ENCODE measurements at regions not wholly inside any gene's neighbourhood (a gene's known extent, or its start where the extent isn't known, plus 50 kb on each side); places are given as distances from the start of the nearest gene placed in this dataset.
"Not testable (repeated sequence)": the region's sequence is repeated elsewhere in the genome, so short reads cannot be mapped to it uniquely, and the experiment has no call there.

DNA sequence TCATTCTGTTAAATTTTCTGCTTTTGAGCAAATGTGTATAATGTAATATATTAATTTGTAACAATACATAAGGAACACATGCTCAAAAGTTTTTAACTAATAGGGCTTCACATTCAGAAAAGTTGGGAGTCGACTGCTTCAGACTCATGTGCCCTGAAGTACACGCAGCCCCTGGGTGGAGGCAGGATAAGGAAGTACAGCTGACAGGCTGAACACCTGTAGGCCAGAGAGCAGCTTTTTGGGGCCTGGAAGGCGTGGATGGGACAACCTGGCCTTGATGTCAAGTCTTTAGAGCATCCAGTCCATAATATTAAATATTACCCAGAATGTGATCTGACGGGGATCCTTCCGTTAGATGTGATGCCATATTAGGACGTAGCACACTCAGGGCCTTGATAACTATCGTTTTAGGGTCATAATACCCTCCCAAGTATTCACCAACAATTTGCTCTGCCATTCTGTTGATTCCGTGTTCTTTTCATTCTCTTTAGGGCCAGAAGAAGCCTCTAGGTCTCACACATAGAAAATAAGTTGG, 485.2 kb downstream of the SIPA1L2 start:
- no peak overlapping the region for H3K4me3 ChIP-seq
- H3K36me3 ChIP-seq = no peaks in the 10 kb centered on the region
- no peaks in the 10 kb centered on the region for H3K4me1 ChIP-seq
- TF ChIP-seq, protein P1, sequence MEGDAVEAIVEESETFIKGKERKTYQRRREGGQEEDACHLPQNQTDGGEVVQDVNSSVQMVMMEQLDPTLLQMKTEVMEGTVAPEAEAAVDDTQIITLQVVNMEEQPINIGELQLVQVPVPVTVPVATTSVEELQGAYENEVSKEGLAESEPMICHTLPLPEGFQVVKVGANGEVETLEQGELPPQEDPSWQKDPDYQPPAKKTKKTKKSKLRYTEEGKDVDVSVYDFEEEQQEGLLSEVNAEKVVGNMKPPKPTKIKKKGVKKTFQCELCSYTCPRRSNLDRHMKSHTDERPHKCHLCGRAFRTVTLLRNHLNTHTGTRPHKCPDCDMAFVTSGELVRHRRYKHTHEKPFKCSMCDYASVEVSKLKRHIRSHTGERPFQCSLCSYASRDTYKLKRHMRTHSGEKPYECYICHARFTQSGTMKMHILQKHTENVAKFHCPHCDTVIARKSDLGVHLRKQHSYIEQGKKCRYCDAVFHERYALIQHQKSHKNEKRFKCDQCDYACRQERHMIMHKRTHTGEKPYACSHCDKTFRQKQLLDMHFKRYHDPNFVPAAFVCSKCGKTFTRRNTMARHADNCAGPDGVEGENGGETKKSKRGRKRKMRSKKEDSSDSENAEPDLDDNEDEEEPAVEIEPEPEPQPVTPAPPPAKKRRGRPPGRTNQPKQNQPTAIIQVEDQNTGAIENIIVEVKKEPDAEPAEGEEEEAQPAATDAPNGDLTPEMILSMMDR (IDR thresholded peaks at IDR 0.05) = no peak
- DNase-seq (no peak), ATAC-seq (no peak)
- no peaks in the 10 kb centered on the region for H3K9me3 ChIP-seq
- H3K27me3 ChIP-seq = no peaks in the 10 kb centered on the region
- intact Hi-C loops (cut with DNase I) = no loop called here
- no peak overlapping the region for H3K27ac ChIP-seq

DNA sequence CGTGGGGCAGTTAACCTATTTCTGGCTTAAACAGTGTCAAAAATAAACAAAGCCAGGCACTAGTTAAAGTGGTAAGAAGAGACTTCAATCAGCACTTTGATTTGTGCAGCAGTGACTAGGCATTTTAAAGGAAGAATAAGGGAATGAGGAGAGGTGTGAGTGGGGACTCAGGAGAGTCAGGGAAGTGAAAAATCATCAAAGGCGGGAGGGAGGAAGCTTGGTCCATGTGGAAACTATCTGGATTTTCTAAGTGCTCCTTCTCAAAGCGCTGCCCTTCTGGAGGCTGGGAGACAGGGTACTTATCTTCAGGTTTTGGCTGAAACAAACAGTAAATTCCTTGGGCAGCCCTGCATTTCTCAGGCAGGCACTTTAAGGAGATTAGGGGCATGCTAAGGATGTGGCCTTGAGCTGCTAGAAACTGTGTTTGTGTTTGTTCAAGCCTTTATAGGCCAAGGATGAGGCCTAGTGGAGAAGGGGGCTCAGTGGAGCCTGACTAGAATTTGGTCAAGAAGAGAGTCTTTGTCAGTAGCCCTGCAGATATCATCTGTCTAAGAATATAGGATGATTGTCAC, 486.5 kb downstream of the SIPA1L2 start:
- H3K9me3 ChIP-seq = no peaks in the 10 kb centered on the region
- H3K36me3 ChIP-seq = no peaks in the 10 kb centered on the region
- TF ChIP-seq, protein P1 (IDR thresholded peaks at IDR 0.05) = no peak
- ATAC-seq = peak; percentile 53
- intact Hi-C loops (cut with DNase I) = no loop called here
- no peak overlapping the region for H3K27ac ChIP-seq
- no peaks in the 10 kb centered on the region for H3K27me3 ChIP-seq
- DNase-seq = no peak
- no peak overlapping the region for H3K4me3 ChIP-seq
- H3K4me1 ChIP-seq = no peaks in the 10 kb centered on the region

DNA sequence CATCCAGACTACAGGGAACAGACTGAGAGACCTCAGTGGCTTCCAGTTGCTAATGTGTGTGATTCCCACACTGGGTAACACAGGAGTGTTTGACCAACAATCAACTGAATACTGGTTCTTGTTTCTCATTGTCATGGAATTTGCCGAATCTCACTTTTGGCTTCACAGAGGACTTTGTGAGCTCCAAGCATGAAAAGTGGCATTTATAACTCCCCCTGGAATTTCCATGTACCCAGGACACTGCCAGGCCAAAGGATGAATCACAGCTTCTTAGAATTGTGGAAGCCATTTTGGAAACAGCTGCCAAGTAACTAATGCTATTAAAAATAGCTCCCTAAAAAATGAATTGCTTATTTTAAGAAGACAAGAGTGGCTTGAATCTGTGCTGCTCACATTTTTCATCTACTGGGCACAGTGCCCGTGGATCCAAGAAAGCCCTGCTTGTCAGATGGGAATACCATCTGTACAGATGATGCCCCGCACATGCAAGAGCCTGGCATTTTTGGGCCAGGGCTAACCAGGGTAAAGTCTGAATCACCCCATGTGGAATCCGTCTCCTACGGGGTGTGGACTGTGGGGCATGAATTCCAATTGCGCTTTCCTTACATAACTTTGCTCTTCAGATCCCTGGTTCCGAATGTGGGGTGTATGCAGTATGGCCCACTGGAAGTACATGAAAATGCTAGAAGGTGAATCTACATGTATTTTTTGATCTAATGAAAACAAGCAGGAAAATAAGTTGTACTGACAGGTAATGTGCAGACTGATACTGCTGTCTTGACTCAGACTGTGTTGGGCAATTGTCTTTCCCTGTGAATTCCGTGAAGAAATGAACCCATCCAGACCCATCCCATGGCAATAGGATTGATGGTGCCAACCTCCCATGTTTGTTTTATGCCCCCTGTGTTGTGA, 487.3 kb downstream of the SIPA1L2 start:
- TF ChIP-seq, protein P1 (IDR thresholded peaks at IDR 0.05) = no peak
- ATAC-seq (peak; percentile 49), DNase-seq (no peak)
- Histone ChIP-seq H3K27ac (no peak overlapping the region), H3K9me3 (no peaks in the 10 kb centered on the region), H3K4me3 (no peak overlapping the region), H3K4me1 (no peaks in the 10 kb centered on the region), H3K27me3 (no peaks in the 10 kb centered on the region), H3K36me3 (no peaks in the 10 kb centered on the region)
- intact Hi-C loops (cut with DNase I) = no loop called here

DNA sequence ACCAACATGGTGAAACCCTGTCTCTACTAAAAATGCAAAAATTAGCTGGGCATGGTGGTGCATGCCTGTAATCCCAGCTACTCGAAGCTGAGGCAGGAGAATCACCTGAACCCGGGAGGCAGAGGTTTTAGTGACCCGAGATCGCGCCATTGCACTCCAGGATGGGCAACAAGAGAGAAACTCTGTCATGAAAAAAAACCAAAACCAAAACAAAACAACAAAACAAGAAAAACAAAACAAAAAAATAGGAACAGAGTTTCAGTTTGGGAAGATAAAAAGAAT, 488.8 kb downstream of the SIPA1L2 start:
- H3K9me3 ChIP-seq; H3K27me3 ChIP-seq; ATAC-seq; H3K4me3 ChIP-seq; intact Hi-C loops (cut with DNase I); H3K27ac ChIP-seq; DNase-seq; H3K36me3 ChIP-seq; H3K4me1 ChIP-seq: not testable (repeated sequence)

DNA sequence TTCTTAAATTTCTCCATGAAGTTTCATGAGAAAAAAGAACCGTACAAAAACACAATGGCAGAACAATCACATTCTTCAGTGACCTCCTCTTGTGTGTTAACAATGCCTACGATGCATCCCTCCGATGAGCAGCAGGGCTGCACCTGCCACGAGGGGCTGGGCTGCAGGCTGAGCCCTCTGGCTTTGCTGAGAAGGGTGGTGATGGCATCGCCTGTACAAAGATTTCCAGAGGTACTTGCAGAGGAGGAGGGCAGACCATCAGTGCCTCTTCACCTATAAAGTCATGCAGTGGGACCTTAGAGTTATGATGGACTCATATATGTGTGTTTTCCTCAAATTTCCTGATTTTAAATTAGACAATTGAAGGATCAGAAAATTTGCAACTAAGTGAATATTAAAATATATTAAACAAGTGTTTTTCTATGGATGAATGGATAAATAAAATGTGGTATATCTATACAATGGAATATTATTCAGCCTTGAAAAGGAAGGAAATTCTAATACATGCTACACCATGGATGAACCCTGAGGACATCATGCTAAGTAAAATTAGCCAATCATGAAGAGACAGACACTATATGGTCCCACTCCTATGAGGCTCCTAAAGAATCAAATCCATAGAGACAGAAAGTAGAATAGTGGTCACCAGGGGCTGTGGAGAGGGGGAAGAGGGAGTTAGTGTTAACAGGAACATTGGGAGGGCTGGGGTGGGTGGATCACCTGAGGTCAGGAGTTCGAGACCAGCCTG, 489.3 kb downstream of the SIPA1L2 start:
- Histone ChIP-seq H3K4me1 (no peaks in the 10 kb centered on the region), H3K4me3 (no peak overlapping the region), H3K27me3 (no peaks in the 10 kb centered on the region), H3K27ac (no peak overlapping the region), H3K9me3 (no peaks in the 10 kb centered on the region), H3K36me3 (no peaks in the 10 kb centered on the region)
- TF ChIP-seq, protein P1 (IDR thresholded peaks at IDR 0.05) = no peak
- intact Hi-C loops (cut with DNase I) = no loop called here
- no peak for DNase-seq
- no peak for ATAC-seq

DNA sequence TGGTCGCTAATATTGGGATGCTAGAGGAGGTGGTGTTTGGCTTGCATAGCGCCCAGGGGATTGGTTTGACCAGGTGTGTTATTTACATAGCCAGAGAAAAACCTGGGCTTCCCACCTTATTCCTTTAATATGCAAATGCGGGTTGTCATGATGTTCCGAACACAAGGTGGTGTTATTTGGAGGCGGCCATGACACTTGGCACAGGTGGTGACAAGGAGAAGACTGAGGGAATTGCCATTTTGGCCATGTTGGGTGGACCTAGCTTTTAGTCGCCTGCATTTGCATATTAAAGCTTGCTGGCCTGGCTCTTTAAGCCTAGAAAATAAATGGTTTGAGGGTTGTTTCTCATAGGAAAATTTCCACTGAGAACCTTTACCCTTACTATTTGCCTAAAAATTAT, 490.5 kb downstream of the SIPA1L2 start:
- H3K9me3 ChIP-seq = no peaks in the 10 kb centered on the region
- no peak overlapping the region for H3K4me3 ChIP-seq
- no peaks in the 10 kb centered on the region for H3K27me3 ChIP-seq
- H3K4me1 ChIP-seq = no peaks in the 10 kb centered on the region
- no peak for DNase-seq
- TF ChIP-seq, protein P1 (IDR thresholded peaks at IDR 0.05) = no peak
- intact Hi-C loops (cut with DNase I) = no loop called here
- no peak overlapping the region for H3K27ac ChIP-seq
- ATAC-seq = no peak
- H3K36me3 ChIP-seq = no peaks in the 10 kb centered on the region

Measured in upper lobe of right lung (tissue), 1 donor.